ENCODE measurements at regions not wholly inside any gene's neighbourhood (a gene's known extent, or its start where the extent isn't known, plus 50 kb on each side); places are given as distances from the start of the nearest gene placed in this dataset.
"Not testable (repeated sequence)": the region's sequence is repeated elsewhere in the genome, so short reads cannot be mapped to it uniquely, and the experiment has no call there.

GRCh38 chr14:38546932-38547551, 291.1 kb upstream of the CLEC14A start:
- Mint-ChIP-seq H3K4me3 (no peak overlapping the region), H3K27ac (no peak overlapping the region), H3K27me3 (no peaks in the 10 kb centered on the region), H3K36me3 (ENCODE audit: low read depth) (no peaks in the 10 kb centered on the region), H3K9me3 (peaks cover 2% of the 10 kb centered on the region), H3K4me1 (no peaks in the 10 kb centered on the region)
- CTCF ChIA-PET = no interaction called here
- POLR2A ChIA-PET = no interaction called here
- no peak for DNase-seq

GRCh38 chr14:38544776-38545175, 288.9 kb upstream of the CLEC14A start:
- H3K27me3 Mint-ChIP-seq = no peaks in the 10 kb centered on the region
- H3K4me3 Mint-ChIP-seq = no peak overlapping the region
- CTCF ChIA-PET = interaction anchor here (0.6 to 0.7 kb wide), 2 partner anchors 13 to 584 kb away, joined by 3 read pairs; no protein-coding TSS in a partner anchor
- H3K36me3 Mint-ChIP-seq (ENCODE audit: low read depth) = no peaks in the 10 kb centered on the region
- peaks cover 2% of the 10 kb centered on the region for H3K9me3 Mint-ChIP-seq
- no peaks in the 10 kb centered on the region for H3K4me1 Mint-ChIP-seq
- no peak for DNase-seq
- H3K27ac Mint-ChIP-seq = no peak overlapping the region
- POLR2A ChIA-PET = no interaction called here

GRCh38 chr14:38543851-38544250, 288.0 kb upstream of the CLEC14A start:
- POLR2A ChIA-PET = not testable (repeated sequence)

GRCh38 chr14:38538053-38538452, 282.2 kb upstream of the CLEC14A start:
- POLR2A ChIA-PET; H3K9me3 Mint-ChIP-seq; H3K27ac Mint-ChIP-seq; H3K36me3 Mint-ChIP-seq (ENCODE audit: low read depth); H3K4me1 Mint-ChIP-seq; DNase-seq; H3K27me3 Mint-ChIP-seq; H3K4me3 Mint-ChIP-seq: not testable (repeated sequence)
- CTCF ChIA-PET = interaction anchor here (0.7 kb wide), 1 partner anchor 31 kb away, joined by 3 read pairs; no protein-coding TSS in a partner anchor

More at GRCh38 chr14:38543851-38544250, 288.0 kb upstream of the CLEC14A start:
- H3K27ac Mint-ChIP-seq; H3K9me3 Mint-ChIP-seq; DNase-seq; H3K4me1 Mint-ChIP-seq; H3K27me3 Mint-ChIP-seq; H3K4me3 Mint-ChIP-seq; H3K36me3 Mint-ChIP-seq (ENCODE audit: low read depth): not testable (repeated sequence)
- CTCF ChIA-PET = interaction anchor here (0.6 to 0.7 kb wide), 2 partner anchors 13 to 583 kb away, joined by 3 read pairs; no protein-coding TSS in a partner anchor

GRCh38 chr14:38536376-38537038, 280.6 kb upstream of the CLEC14A start:
- Mint-ChIP-seq H3K4me1 (no peaks in the 10 kb centered on the region), H3K36me3 (ENCODE audit: low read depth) (no peaks in the 10 kb centered on the region), H3K4me3 (no peak overlapping the region), H3K27ac (no peak overlapping the region), H3K27me3 (no peaks in the 10 kb centered on the region), H3K9me3 (no peaks in the 10 kb centered on the region)
- ChIA-PET CTCF (no interaction called here), POLR2A (no interaction called here)
- DNase-seq = no peak

GRCh38 chr14:38528582-38528981, 272.7 kb upstream of the CLEC14A start:
- Mint-ChIP-seq H3K4me3 (no peak overlapping the region), H3K27me3 (no peaks in the 10 kb centered on the region), H3K36me3 (ENCODE audit: low read depth) (no peaks in the 10 kb centered on the region), H3K27ac (no peak overlapping the region), H3K9me3 (no peaks in the 10 kb centered on the region), H3K4me1 (no peaks in the 10 kb centered on the region)
- no peak for DNase-seq
- POLR2A ChIA-PET = no interaction called here
- CTCF ChIA-PET = no interaction called here

- DNase-seq = no peak
- POLR2A ChIA-PET = no interaction called here
- Mint-ChIP-seq H3K4me1 (no peaks in the 10 kb centered on the region), H3K27me3 (no peaks in the 10 kb centered on the region), H3K4me3 (no peak overlapping the region), H3K36me3 (ENCODE audit: low read depth) (no peaks in the 10 kb centered on the region), H3K9me3 (no peaks in the 10 kb centered on the region), H3K27ac (no peak overlapping the region)
- CTCF ChIA-PET = no interaction called here
Observed at GRCh38 chr14:38527502-38527878, 271.6 kb upstream of the CLEC14A start.

GRCh38 chr14:38526826-38527501, 271.1 kb upstream of the CLEC14A start:
- H3K27ac Mint-ChIP-seq = no peak overlapping the region
- H3K4me3 Mint-ChIP-seq = no peak overlapping the region
- ChIA-PET CTCF (no interaction called here), POLR2A (no interaction called here)
- no peaks in the 10 kb centered on the region for H3K4me1 Mint-ChIP-seq
- no peaks in the 10 kb centered on the region for H3K9me3 Mint-ChIP-seq
- H3K36me3 Mint-ChIP-seq (ENCODE audit: low read depth) = no peaks in the 10 kb centered on the region
- DNase-seq = no peak
- no peaks in the 10 kb centered on the region for H3K27me3 Mint-ChIP-seq

GRCh38 chr14:38524636-38525509, 269.0 kb upstream of the CLEC14A start:
- no peak overlapping the region for H3K4me3 Mint-ChIP-seq
- H3K27ac Mint-ChIP-seq = no peak overlapping the region
- H3K4me1 Mint-ChIP-seq = no peaks in the 10 kb centered on the region
- no peaks in the 10 kb centered on the region for H3K36me3 Mint-ChIP-seq (ENCODE audit: low read depth)
- DNase-seq = no peak
- ChIA-PET POLR2A (no interaction called here), CTCF (no interaction called here)
- H3K27me3 Mint-ChIP-seq = no peaks in the 10 kb centered on the region
- no peaks in the 10 kb centered on the region for H3K9me3 Mint-ChIP-seq

GRCh38 chr14:38522724-38523123, 266.8 kb upstream of the CLEC14A start:
- Mint-ChIP-seq H3K27ac (no peak overlapping the region), H3K36me3 (ENCODE audit: low read depth) (no peaks in the 10 kb centered on the region), H3K9me3 (no peaks in the 10 kb centered on the region), H3K4me3 (no peak overlapping the region), H3K27me3 (no peaks in the 10 kb centered on the region), H3K4me1 (no peaks in the 10 kb centered on the region)
- CTCF ChIA-PET = no interaction called here
- DNase-seq = no peak
- POLR2A ChIA-PET = no interaction called here

GRCh38 chr14:38521591-38521990, 265.7 kb upstream of the CLEC14A start:
- Mint-ChIP-seq H3K36me3 (ENCODE audit: low read depth) (no peaks in the 10 kb centered on the region), H3K4me1 (no peaks in the 10 kb centered on the region), H3K4me3 (no peak overlapping the region), H3K27me3 (no peaks in the 10 kb centered on the region), H3K27ac (no peak overlapping the region), H3K9me3 (no peaks in the 10 kb centered on the region)
- no peak for DNase-seq
- CTCF ChIA-PET = no interaction called here
- POLR2A ChIA-PET = no interaction called here

GRCh38 chr14:38517426-38517825, 261.5 kb upstream of the CLEC14A start:
- ChIA-PET POLR2A (no interaction called here), CTCF (no interaction called here)
- Mint-ChIP-seq H3K9me3 (no peaks in the 10 kb centered on the region), H3K4me1 (no peaks in the 10 kb centered on the region), H3K27ac (no peak overlapping the region), H3K36me3 (ENCODE audit: low read depth) (no peaks in the 10 kb centered on the region), H3K27me3 (no peaks in the 10 kb centered on the region), H3K4me3 (no peak overlapping the region)
- DNase-seq = no peak

GRCh38 chr14:38512236-38512635, 256.3 kb upstream of the CLEC14A start:
- ChIA-PET CTCF (no interaction called here), POLR2A (no interaction called here)
- H3K9me3 Mint-ChIP-seq = no peaks in the 10 kb centered on the region
- H3K4me3 Mint-ChIP-seq = no peak overlapping the region
- DNase-seq = no peak
- no peak overlapping the region for H3K27ac Mint-ChIP-seq
- no peaks in the 10 kb centered on the region for H3K27me3 Mint-ChIP-seq
- no peaks in the 10 kb centered on the region for H3K4me1 Mint-ChIP-seq
- no peaks in the 10 kb centered on the region for H3K36me3 Mint-ChIP-seq (ENCODE audit: low read depth)
